ENCODE measurements at regions not wholly inside any gene's neighbourhood (a gene's known extent, or its start where the extent isn't known, plus 50 kb on each side); places are given as distances from the start of the nearest gene placed in this dataset.
"Not testable (repeated sequence)": the region's sequence is repeated elsewhere in the genome, so short reads cannot be mapped to it uniquely, and the experiment has no call there.

DNA sequence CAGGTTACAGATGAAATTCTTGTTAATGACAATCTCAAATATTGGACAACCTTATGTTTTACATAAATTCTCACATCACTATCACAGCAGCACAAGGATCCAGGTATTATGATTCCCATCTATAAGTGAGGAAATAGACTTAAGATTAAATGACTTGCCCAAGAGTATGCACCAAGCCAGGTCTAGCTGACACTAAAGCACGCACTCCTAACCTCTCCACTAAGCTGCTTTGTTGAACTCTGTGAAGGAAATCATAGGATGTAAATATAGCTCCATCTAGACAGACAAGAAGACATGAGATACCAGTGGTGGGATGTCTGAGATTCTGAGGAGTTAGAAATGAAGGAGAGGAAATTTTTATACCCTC, 87.9 kb downstream of the PHLDA1 start:
- Histone ChIP-seq H3K36me3 (ENCODE audit: control insufficient read depth, insufficient read depth, low read length) (no peaks in the 10 kb centered on the region), H3K9me3 (ENCODE audit: control insufficient read depth, insufficient read depth, low read depth, low read length) (peaks cover 8% of the 10 kb centered on the region), H3K27me3 (ENCODE audit: control insufficient read depth, insufficient read depth, low read length) (no peaks in the 10 kb centered on the region), H3K27ac (ENCODE audit: low read depth, low read length) (peak overlapping the region; percentile 95), H3K9ac (ENCODE audit: low read length) (peak overlapping the region; percentile 89), H3K4me3 (ENCODE audit: low read depth, low read length) (peak overlapping the region; percentile 29), H3K4me1 (ENCODE audit: control insufficient read depth, insufficient read depth, low read length) (peaks cover 20% of the 10 kb centered on the region)

- H3K36me3 ChIP-seq (ENCODE audit: control insufficient read depth, insufficient read depth, low read length); H3K9ac ChIP-seq (ENCODE audit: low read length); H3K9me3 ChIP-seq (ENCODE audit: control insufficient read depth, insufficient read depth, low read depth, low read length); H3K27me3 ChIP-seq (ENCODE audit: control insufficient read depth, insufficient read depth, low read length); H3K27ac ChIP-seq (ENCODE audit: low read depth, low read length); H3K4me3 ChIP-seq (ENCODE audit: low read depth, low read length): not testable (repeated sequence)
- H3K4me1 ChIP-seq (ENCODE audit: control insufficient read depth, insufficient read depth, low read length): peaks cover 24% of the 10 kb centered on the region
These were observed 89.9 kb downstream of the PHLDA1 start for GRCh38 chr12:75941661-75942060.

GRCh38 chr12:75939016-75939642, 92.4 kb downstream of the PHLDA1 start:
- Histone ChIP-seq H3K27me3 (ENCODE audit: control insufficient read depth, insufficient read depth, low read length) (peaks cover 3% of the 10 kb centered on the region; the same call in 1 of the 2 replicates), H3K9ac (ENCODE audit: low read length) (no peak overlapping the region), H3K36me3 (ENCODE audit: control insufficient read depth, insufficient read depth, low read length) (no peaks in the 10 kb centered on the region), H3K9me3 (ENCODE audit: control insufficient read depth, insufficient read depth, low read depth, low read length) (peaks cover 8% of the 10 kb centered on the region), H3K27ac (ENCODE audit: low read depth, low read length) (no peak overlapping the region), H3K4me1 (ENCODE audit: control insufficient read depth, insufficient read depth, low read length) (peaks cover 14% of the 10 kb centered on the region), H3K4me3 (ENCODE audit: low read depth, low read length) (no peak overlapping the region)

GRCh38 chr12:75938189-75938588, 93.4 kb downstream of the PHLDA1 start:
- Histone ChIP-seq H3K4me3 (ENCODE audit: low read depth, low read length) (no peak overlapping the region), H3K9ac (ENCODE audit: low read length) (no peak overlapping the region), H3K27ac (ENCODE audit: low read depth, low read length) (no peak overlapping the region), H3K4me1 (ENCODE audit: control insufficient read depth, insufficient read depth, low read length) (peaks cover 9% of the 10 kb centered on the region), H3K27me3 (ENCODE audit: control insufficient read depth, insufficient read depth, low read length) (peaks cover 3% of the 10 kb centered on the region; the same call in 1 of the 2 replicates), H3K9me3 (ENCODE audit: control insufficient read depth, insufficient read depth, low read depth, low read length) (peaks cover 8% of the 10 kb centered on the region), H3K36me3 (ENCODE audit: control insufficient read depth, insufficient read depth, low read length) (no peaks in the 10 kb centered on the region)

- Histone ChIP-seq H3K36me3 (ENCODE audit: control insufficient read depth, insufficient read depth, low read length) (no peaks in the 10 kb centered on the region), H3K9me3 (ENCODE audit: control insufficient read depth, insufficient read depth, low read depth, low read length) (peaks cover 8% of the 10 kb centered on the region), H3K4me3 (ENCODE audit: low read depth, low read length) (no peak overlapping the region), H3K27me3 (ENCODE audit: control insufficient read depth, insufficient read depth, low read length) (peaks cover 3% of the 10 kb centered on the region; the same call in 1 of the 2 replicates), H3K9ac (ENCODE audit: low read length) (no peak overlapping the region), H3K27ac (ENCODE audit: low read depth, low read length) (no peak overlapping the region), H3K4me1 (ENCODE audit: control insufficient read depth, insufficient read depth, low read length) (peaks cover 12% of the 10 kb centered on the region)
These were observed 94.1 kb downstream of the PHLDA1 start for GRCh38 chr12:75937486-75937885.

GRCh38 chr12:75936515-75937440, 94.8 kb downstream of the PHLDA1 start:
- Histone ChIP-seq H3K9me3 (ENCODE audit: control insufficient read depth, insufficient read depth, low read depth, low read length) (peaks cover 8% of the 10 kb centered on the region), H3K4me3 (ENCODE audit: low read depth, low read length) (no peak overlapping the region), H3K27me3 (ENCODE audit: control insufficient read depth, insufficient read depth, low read length) (peaks cover 3% of the 10 kb centered on the region; the same call in 1 of the 2 replicates), H3K9ac (ENCODE audit: low read length) (no peak overlapping the region), H3K27ac (ENCODE audit: low read depth, low read length) (no peak overlapping the region), H3K4me1 (ENCODE audit: control insufficient read depth, insufficient read depth, low read length) (peaks cover 12% of the 10 kb centered on the region), H3K36me3 (ENCODE audit: control insufficient read depth, insufficient read depth, low read length) (no peaks in the 10 kb centered on the region)

DNA sequence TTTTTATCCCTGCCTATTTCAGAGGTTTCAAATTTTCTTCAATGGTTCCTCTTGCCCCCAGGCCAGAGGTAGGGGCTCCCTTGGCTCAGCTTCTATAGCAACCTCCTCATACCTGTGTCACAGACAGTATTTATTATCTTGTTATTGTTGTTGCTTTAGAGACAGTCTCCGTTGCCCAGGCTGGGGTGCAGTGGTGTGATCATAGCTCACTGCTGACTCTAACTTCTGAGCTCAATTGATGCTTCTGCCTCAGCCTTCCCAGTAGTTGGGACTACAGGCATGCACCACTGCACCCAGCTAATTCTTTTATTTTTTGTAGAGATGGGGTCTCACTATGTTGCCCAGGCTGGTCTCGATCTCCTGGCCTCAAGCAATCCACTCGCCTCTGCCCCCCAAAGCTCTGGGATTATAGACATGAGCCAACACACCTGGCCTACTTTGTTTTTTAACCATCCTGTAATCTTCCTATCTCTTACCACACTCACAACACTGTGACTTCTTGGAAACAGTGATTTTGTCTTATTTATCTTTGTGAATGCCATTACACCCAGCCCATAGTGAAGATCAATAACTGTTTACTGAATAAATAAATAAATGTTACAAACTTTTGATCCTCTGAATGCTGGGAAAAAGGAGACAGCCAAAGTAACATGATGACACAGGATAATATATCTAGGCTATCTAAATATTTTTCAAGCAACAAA, 95.9 kb downstream of the PHLDA1 start:
- no peak overlapping the region for H3K4me3 ChIP-seq (ENCODE audit: low read depth, low read length)
- peaks cover 3% of the 10 kb centered on the region; the same call in 1 of the 2 replicates for H3K27me3 ChIP-seq (ENCODE audit: control insufficient read depth, insufficient read depth, low read length)
- peaks cover 12% of the 10 kb centered on the region for H3K4me1 ChIP-seq (ENCODE audit: control insufficient read depth, insufficient read depth, low read length)
- H3K9me3 ChIP-seq (ENCODE audit: control insufficient read depth, insufficient read depth, low read depth, low read length): peaks cover 7% of the 10 kb centered on the region
- no peaks in the 10 kb centered on the region for H3K36me3 ChIP-seq (ENCODE audit: control insufficient read depth, insufficient read depth, low read length)
- H3K27ac ChIP-seq (ENCODE audit: low read depth, low read length): no peak overlapping the region
- H3K9ac ChIP-seq (ENCODE audit: low read length): no peak overlapping the region

DNA sequence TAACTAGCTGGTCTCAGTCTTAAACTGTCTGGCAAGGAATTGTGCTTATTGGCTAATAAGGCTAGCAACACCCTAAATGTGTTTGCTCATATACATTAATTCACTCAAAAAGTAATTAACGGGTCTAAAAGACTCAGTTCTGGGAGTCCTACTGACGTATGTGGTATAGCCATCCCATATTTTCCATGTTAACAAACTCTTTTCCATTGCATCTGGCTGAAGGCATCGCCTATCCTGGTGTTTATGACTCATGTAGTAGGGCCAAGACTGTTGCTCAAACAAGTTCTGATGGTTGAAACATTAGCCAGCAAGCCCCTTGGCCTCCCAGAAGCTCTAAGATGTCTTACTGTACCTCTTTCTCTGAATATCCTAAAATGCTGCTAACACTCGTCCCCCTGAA, 98.5 kb downstream of the PHLDA1 start:
- H3K27ac ChIP-seq (ENCODE audit: low read depth, low read length): no peak overlapping the region
- no peak overlapping the region for H3K4me3 ChIP-seq (ENCODE audit: low read depth, low read length)
- H3K27me3 ChIP-seq (ENCODE audit: control insufficient read depth, insufficient read depth, low read length): peaks cover 3% of the 10 kb centered on the region; the same call in 1 of the 2 replicates
- no peaks in the 10 kb centered on the region for H3K36me3 ChIP-seq (ENCODE audit: control insufficient read depth, insufficient read depth, low read length)
- H3K9me3 ChIP-seq (ENCODE audit: control insufficient read depth, insufficient read depth, low read depth, low read length): no peaks in the 10 kb centered on the region; the same call in 1 of the 2 replicates
- peaks cover 12% of the 10 kb centered on the region for H3K4me1 ChIP-seq (ENCODE audit: control insufficient read depth, insufficient read depth, low read length)
- no peak overlapping the region for H3K9ac ChIP-seq (ENCODE audit: low read length)

DNA sequence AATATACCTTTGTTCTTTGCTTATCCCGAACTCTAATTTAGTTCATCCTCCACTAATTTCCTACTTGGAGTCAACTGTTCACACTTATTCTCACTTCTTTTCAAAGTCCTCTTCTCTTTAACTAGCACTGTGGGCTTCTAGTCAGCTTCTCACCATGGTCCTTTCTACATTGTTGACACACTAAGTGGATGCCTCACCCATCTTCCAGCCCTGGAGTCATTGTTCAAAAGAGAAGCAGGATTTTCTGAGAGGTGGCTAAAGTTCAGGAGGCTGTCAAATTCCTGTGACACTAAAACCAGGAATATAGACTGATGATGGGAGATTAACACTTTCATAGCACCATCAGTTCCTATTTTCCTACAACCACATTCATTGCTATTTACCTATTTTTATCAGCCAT, 99.3 kb downstream of the PHLDA1 start:
- Histone ChIP-seq H3K27ac (ENCODE audit: low read depth, low read length) (no peak overlapping the region), H3K9me3 (ENCODE audit: control insufficient read depth, insufficient read depth, low read depth, low read length) (no peaks in the 10 kb centered on the region; the same call in 1 of the 2 replicates), H3K27me3 (ENCODE audit: control insufficient read depth, insufficient read depth, low read length) (no peaks in the 10 kb centered on the region; the same call in 1 of the 2 replicates), H3K4me3 (ENCODE audit: low read depth, low read length) (no peak overlapping the region), H3K9ac (ENCODE audit: low read length) (no peak overlapping the region), H3K4me1 (ENCODE audit: control insufficient read depth, insufficient read depth, low read length) (peaks cover 12% of the 10 kb centered on the region), H3K36me3 (ENCODE audit: control insufficient read depth, insufficient read depth, low read length) (no peaks in the 10 kb centered on the region)

GRCh38 chr12:75923964-75924666, 107.5 kb downstream of the PHLDA1 start:
- Histone ChIP-seq H3K4me3 (ENCODE audit: low read depth, low read length) (no peak overlapping the region), H3K4me1 (ENCODE audit: control insufficient read depth, insufficient read depth, low read length) (no peaks in the 10 kb centered on the region), H3K9me3 (ENCODE audit: control insufficient read depth, insufficient read depth, low read depth, low read length) (peaks cover 36% of the 10 kb centered on the region), H3K9ac (ENCODE audit: low read length) (no peak overlapping the region), H3K27ac (ENCODE audit: low read depth, low read length) (no peak overlapping the region), H3K36me3 (ENCODE audit: control insufficient read depth, insufficient read depth, low read length) (no peaks in the 10 kb centered on the region), H3K27me3 (ENCODE audit: control insufficient read depth, insufficient read depth, low read length) (no peaks in the 10 kb centered on the region)
